Stimulated activated naive CD4-positive, alpha-beta T cell treated with Interleukin-2 at 50 U/mL for 16 hours (primary cell): ENCODE measurements at regions not wholly inside any gene's neighbourhood (a gene's known extent, or its start where the extent isn't known, plus 50 kb on each side); places are given as distances from the start of the nearest gene placed in this dataset.

Experiments
- DNase-seq: peaks from one replicate; lab custom pipeline; 2025; lab: John Stamatoyannopoulos, UW

- no peak for DNase-seq
These were observed 77.9 kb upstream of the MVB12B start for GRCh38 chr9:126248680-126249079.

DNA sequence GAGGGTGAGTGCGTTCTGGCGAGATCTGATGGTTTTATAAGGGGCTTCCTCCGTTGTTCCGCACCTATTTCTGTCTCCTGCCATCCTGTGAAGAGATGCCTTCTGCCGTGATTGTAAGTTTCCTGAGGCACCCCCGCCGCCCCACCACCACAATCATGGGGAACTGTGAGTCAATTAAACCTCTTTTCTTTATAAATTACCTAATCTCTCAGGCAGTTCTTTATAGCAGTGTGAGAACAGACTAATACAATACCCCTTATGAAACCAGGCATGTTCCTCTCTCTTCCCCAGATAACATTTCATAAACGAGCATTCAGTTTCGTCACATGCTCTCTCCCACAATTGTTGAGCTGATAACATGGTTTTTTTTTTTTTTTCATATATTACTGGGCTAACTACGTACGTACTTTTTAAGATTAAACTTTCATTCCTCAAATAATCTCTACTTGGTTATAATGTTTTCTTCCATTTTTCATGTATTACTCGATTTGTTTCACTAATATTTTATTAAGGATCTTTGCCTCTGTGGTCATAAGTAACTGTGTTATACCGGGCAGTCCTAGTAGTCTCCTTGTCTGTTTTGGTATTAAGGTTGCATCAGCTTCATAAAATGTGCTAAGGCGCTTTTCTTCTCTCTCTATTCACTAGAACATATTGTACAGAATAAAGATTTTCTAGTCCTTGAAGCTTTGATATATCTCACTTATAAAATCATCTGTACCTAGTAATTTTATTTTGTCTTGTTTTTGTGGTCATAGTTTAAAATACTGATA is 64.9 kb upstream of the MVB12B start:
- DNase-seq, result no peak

DNA sequence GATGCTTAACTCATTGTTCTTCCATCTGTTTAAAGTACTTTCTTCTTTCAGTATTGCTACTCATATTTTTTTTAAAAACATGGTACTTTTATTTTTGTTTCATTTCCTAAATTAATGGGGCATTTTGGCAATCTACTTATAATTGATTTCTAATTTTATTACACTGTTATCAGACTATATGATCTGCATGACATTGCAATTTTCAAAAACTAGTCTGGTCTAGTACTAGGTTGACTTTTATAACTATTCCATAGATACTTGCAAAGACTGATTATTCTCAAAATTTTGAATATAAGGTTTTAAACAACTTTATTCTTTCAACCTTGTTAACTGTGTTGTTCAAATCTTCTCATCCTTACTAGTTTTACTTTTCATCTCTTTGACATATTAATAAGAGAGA is 63.9 kb upstream of the MVB12B start:
- no peak for DNase-seq

DNA sequence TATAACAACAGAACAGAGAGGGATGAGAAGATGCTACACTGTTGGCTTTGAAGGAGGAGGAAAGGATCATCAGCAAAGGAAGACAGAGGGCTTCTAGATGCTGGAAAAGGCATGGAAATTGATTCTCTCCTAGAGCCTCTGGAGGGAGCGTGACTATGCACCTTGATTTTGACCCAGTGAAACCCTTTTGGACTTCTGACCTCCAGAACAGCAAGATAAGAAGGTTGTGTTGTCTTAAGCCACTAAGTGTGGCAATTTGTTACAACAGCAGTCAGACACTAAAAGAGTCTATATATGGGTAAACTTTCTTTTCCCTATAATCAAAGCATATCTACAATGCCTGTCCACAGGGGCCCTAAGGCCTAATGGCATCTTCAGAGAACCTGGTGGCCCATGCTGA is 56.1 kb upstream of the MVB12B start:
- DNase-seq, result no peak

DNA sequence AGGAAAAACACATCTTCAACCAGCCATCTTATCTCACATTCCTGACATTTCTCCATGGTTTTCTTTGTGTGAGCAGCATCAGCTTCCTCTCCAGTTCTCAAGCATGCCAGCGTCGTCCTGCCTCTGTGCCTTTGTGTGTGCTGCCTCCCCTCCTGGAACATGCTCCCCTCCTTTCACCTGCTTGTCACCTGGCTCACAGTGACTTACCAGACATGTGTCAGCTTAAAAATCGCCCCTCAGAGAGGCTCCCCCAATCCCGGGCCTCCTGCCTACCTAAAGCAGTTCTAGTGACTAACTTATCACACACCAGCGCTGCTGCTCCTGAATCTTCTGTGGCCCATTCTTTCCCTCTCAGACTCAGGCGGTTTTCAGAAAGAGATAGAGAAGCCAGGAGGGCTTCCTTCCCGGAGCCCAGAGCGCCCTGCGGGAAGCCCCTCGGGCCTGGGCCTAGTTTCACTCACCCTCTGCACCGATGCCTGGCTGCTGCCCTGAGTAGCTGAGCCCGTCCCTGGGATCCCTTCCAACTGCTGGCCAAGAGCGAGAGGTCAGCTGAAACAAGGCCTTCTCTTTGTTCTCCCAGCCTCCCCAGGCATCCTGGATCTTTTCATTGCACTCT is 51.1 kb upstream of the MVB12B start:
- DNase-seq, result no peak

DNA sequence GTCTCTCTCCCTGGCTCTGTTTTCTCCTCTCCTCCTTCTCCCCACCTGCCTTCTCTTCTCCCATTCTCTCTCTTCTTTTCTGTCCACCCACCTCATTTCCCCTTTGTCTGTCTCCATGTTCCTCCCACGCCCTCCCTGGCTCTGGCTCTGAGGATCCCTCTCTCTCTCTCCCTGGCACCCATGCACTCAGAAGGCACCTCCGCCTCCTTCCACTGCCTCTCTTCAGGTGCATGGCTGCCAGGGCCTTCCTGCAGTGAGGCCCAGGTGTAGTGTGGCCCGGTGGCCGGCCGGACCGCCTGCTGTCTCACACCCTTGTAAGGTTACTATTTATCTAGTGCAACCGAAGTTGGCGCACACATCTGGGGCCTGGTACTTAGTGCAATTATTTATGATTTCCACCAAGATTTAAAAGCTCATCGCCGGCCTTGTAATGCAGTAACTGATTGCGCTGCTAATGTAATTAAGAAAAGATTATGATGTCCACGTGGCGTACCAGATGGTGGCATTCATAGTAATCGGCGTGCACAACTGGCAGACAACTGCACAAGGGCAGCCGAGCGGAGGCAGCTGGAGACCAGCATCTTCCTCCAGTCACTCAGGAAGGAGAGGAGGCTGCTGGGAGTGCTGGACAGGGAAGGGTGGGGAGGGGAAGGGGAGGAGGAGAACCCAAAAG is 50.4 kb upstream of the MVB12B start:
- DNase-seq, result no peak
